GM18873 (cell line): ENCODE measurements at regions not wholly inside any gene's neighbourhood (a gene's known extent, or its start where the extent isn't known, plus 50 kb on each side); places are given as distances from the start of the nearest gene placed in this dataset.

Experiments used
- ATAC-seq: cut with Tn5 transposase; IDR thresholded peaks from one replicate; pipeline ENCODE4 v1.9.1; 2021; ENCODE audit warnings: mild to moderate bottlenecking, moderate library complexity, moderate number of reproducible peaks; ENCODE audit not compliant: unreplicated experiment, low FRiP score

- no peak for ATAC-seq
Observed at GRCh38 chr13:38518328-38518727, 168.5 kb upstream of the FREM2 start.

GRCh38 chr13:38519229-38519911 lies 167.5 kb upstream of the FREM2 start:
- no peak for ATAC-seq

- no peak for ATAC-seq
Observed at GRCh38 chr13:38520041-38520440, 166.8 kb upstream of the FREM2 start.

- no peak for ATAC-seq
Observed at GRCh38 chr13:38527140-38527539, 159.7 kb upstream of the FREM2 start.

GRCh38 chr13:38528986-38529385 lies 157.9 kb upstream of the FREM2 start:
- ATAC-seq: no peak

- ATAC-seq: no peak
Observed at GRCh38 chr13:38530492-38530891, 156.4 kb upstream of the FREM2 start.

- no peak for ATAC-seq
Observed at GRCh38 chr13:38535261-38535660, 151.6 kb upstream of the FREM2 start.

GRCh38 chr13:38537051-38537450 lies 149.8 kb upstream of the FREM2 start:
- no peak for ATAC-seq

GRCh38 chr13:38538422-38538821 lies 148.5 kb upstream of the FREM2 start:
- ATAC-seq: no peak

- no peak for ATAC-seq
Observed at GRCh38 chr13:38539632-38540031, 147.2 kb upstream of the FREM2 start.

GRCh38 chr13:38542601-38543000 lies 144.3 kb upstream of the FREM2 start:
- no peak for ATAC-seq

GRCh38 chr13:38543561-38543960 lies 143.3 kb upstream of the FREM2 start:
- no peak for ATAC-seq

- ATAC-seq: no peak
Observed at GRCh38 chr13:38563739-38564138, 123.1 kb upstream of the FREM2 start.

GRCh38 chr13:38564256-38565150 lies 122.4 kb upstream of the FREM2 start:
- no peak for ATAC-seq

- ATAC-seq: no peak
Observed at GRCh38 chr13:38566023-38566422, 120.9 kb upstream of the FREM2 start.

GRCh38 chr13:38566519-38566918 lies 120.4 kb upstream of the FREM2 start:
- no peak for ATAC-seq

GRCh38 chr13:38570706-38571105 lies 116.2 kb upstream of the FREM2 start:
- no peak for ATAC-seq

- ATAC-seq: no peak
Observed at GRCh38 chr13:38575427-38575826, 111.5 kb upstream of the FREM2 start.

- no peak for ATAC-seq
Observed at GRCh38 chr13:38577048-38577447, 109.8 kb upstream of the FREM2 start.

GRCh38 chr13:38582133-38582532 lies 104.7 kb upstream of the FREM2 start:
- ATAC-seq: no peak

GRCh38 chr13:38590230-38590629 lies 96.6 kb upstream of the FREM2 start:
- ATAC-seq: no peak
